HG03097 (cell line): ENCODE measurements at regions not wholly inside any gene's neighbourhood (a gene's known extent, or its start where the extent isn't known, plus 50 kb on each side); places are given as distances from the start of the nearest gene placed in this dataset.
A peak's percentile ranks its signal among the peaks of the same experiment; 100 is the strongest.

Experiments used
- ATAC-seq: cut with Tn5 transposase; IDR thresholded peaks from one replicate; pipeline ENCODE4 v1.9.1; 2021; ENCODE audit not compliant: unreplicated experiment, low FRiP score

DNA sequence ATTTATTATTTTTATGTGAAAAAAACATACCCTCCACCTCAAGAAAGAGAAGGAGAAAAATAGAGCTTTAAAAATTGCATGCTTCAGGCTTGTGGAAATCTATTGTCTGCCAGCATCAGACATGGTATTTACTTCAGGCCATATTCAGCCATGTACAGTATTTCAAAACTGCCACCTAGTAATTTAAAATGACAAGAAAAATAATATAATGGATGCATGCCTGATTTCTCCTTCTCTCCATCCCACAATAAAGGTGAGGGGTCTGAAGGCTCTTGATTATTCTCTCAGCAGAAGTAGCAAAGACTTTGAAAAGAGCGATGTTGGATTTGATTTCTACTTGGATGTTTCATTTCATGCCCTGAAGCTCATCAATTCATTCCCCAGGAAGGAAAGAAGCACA is 250.7 kb downstream of the TBC1D4 start:
- ATAC-seq: no peak

GRCh38 chr13:75226733-75227435 is 255.1 kb downstream of the TBC1D4 start:
- ATAC-seq: no peak

- no peak for ATAC-seq
Measured at GRCh38 chr13:75226092-75226491, 255.9 kb downstream of the TBC1D4 start.

DNA sequence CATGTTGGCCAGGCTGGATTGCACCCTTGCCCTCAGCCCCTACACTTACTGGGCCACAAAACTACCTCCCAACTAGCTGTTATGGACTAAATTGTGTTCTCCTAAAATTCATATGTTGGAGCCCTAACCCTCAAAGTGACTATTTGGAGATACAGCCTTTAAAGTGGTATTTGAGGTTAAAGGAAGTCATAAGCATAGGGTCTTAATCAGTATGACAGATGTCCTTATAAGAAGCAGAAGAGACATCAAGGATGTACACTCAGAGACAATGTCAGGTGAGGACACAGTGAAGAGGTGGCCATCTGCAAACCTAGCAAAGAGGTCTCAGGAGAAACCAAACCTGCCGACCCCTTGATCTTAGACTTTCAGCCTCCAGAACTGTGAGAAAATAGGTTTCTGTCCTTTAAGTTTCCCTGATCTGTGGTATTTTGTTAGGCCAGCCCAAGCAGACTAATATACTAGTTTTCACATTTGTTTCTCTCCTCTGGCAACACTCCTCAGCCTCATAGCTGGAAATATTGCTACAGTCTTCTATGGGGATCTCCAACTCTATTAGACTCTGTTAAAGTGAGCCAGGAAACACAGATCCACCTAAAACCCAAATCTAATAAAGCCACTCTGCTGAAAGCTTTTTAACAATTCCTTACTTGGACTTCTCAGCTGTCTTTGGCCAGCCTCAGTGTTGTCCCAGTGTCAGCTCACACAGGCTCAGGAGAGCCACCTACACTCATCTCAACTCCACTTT is 256.5 kb downstream of the TBC1D4 start:
- no peak for ATAC-seq

- ATAC-seq: no peak
Measured at GRCh38 chr13:75224053-75224742, 257.8 kb downstream of the TBC1D4 start.

GRCh38 chr13:75222031-75222430 is 259.9 kb downstream of the TBC1D4 start:
- ATAC-seq: no peak

GRCh38 chr13:75220861-75221260 is 261.1 kb downstream of the TBC1D4 start:
- ATAC-seq: no peak

DNA sequence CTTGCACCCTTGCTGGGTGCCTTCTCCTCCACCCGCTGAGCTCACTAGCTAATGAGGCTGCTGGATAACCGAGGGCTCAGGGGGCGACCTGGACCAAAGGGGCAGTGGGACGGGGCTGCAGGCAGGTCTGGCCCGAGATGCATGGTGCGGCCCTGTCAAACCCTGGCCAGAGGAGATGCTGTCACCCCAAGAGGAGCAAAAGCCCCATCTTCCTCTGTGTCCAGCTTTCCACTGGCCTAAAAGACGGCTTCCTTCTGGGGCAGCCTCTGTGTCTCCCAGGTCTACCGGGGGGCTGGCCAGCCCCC is 261.8 kb downstream of the TBC1D4 start:
- ATAC-seq: no peak

DNA sequence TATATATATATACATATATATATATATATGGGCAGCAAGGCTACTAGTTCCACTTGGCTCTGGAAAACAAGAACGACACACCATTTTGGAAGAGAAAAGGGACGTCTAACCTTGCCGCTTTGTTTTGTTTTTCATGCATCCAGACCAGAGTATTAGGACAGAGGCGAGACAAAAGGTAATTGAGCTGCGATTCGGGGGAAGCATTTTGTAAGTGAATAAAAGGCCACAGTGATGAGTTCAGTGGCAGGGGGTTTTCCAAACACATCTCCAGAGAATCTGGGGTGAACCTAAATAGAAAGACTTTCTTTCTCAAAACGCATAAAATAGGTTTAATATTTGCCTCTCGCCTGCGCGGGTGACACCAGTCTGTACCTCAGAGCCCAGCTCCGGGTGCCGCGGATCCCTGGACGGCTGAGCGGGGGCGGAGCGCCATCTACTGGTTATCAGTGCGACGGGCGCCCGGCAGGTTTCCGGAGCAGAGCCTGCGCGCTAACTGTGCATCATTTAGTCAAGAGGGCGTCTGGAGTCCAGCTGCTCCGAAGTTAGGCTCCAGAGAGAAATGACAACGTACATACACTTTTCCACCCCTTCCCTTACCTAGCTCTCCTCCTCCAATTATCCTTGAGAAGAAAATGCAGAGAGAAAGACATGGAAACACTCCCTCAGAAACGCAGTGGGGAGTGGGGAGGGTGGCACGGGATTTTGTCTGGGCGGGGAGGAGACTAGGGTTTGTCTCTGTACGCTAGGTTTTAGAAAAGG is 262.3 kb downstream of the TBC1D4 start:
- peak; percentile 95 for ATAC-seq

- ATAC-seq: no peak
Measured at GRCh38 chr13:75217949-75218348, 264.0 kb downstream of the TBC1D4 start.

DNA sequence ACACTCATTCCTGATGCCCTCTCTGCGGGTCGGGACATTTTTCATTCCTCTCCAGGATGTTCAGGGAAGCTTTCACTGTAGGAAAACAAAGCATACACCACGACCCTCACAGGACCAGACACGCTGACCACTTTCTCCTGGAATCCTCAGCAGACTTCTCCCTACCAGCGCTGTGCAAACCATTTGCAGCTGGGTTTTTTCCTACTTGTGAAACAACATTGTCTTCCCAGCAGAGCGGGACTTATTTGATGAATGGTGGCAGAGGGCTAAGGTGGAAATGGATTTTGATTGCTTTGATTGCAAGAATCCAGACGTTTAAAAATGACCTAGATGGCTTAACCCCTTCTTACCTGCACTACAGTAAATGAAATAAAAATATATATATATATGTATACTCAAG is 265.9 kb downstream of the TBC1D4 start:
- no peak for ATAC-seq

DNA sequence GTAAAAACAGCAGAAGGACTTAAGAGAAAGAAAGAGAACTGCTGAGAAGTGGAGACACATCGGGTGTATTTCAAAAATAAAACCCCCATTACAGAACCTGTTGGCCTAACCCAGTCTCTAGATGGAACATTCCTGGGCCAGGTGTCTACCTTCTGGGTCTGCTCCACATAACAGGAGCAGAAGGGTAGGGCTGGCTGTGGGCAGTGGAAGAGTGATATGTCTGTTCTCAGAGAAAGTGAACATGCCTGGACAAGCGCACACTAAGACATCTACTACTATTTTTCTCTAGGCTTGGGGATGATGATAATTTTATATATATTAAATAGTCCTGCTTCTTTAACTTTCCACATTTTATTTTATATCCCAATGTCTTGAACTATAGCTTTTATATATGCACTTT is 267.1 kb downstream of the TBC1D4 start:
- no peak for ATAC-seq

DNA sequence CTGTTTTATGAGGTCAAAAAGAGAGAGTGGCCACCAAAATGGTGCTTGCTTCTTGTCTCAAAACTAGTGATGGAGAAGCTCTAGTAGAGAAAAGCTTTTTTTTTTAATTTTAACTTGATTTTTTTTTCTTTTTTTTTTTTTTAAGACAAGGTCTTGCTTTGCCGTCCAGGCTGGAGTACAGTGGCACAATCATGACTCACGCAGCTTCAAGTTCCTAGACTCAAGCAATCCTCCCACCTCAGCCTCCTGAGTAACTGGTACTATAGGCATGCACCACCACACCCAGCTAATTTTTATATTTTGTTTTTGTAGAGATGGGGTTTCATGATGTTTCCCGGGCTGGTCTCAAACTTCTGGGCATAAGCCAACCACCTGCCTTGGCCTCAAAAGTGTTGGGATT is 279.0 kb downstream of the TBC1D4 start:
- no peak for ATAC-seq

DNA sequence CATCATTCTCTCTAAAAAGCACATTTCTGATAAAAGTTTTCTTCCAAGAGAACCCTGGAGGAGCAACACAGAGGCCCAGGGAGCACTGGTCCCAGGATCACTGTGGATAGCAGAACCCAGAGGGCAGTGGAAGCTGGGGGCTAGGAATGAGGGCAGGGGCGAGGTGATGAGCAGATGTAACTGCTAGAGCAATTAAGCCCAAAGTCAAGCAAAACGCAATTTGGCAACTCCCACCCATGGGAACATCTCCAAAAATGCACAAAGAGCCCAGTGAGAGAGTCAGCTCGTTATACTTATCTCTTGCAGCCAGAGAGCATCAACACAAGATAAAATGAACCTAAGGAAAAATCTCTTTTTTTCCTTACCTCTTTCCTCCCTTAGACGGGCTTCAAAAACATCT is 284.2 kb downstream of the TBC1D4 start:
- no peak for ATAC-seq

- ATAC-seq: no peak
Measured at GRCh38 chr13:75196147-75196837, 285.7 kb downstream of the TBC1D4 start.

DNA sequence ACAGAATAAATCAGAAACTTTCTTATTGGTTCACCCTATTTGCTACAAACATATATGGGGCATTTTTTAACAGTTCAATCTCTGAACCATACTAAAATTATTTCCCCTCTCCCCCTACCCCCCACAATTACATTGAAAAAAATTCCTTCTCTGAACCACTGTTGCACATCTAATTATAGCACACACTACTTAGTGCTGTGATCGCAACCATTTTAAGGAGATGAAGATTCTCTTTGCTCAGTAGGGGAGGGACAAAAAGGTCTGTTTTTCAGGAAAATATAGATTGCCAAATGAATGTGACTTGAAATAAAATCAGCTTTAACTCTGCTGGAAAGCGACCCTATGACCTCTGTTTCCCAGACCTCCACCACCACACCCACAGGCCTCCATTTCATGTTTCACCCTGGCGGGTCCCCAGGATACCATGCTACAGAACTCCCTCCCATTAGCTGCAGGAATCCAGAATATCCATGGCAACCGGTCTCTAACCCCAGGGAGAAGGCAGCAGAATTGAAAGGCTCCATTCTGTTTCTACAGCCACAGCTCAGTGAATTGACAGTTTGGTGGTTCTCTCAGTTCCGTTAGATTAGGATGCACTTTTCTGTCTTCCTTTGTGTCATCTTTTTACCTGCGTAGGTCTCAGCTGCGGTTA is 286.3 kb downstream of the TBC1D4 start:
- ATAC-seq: no peak

- no peak for ATAC-seq
Measured at GRCh38 chr13:75194717-75195462, 287.1 kb downstream of the TBC1D4 start.

GRCh38 chr13:75186379-75186778 is 295.6 kb downstream of the TBC1D4 start:
- ATAC-seq: no peak

DNA sequence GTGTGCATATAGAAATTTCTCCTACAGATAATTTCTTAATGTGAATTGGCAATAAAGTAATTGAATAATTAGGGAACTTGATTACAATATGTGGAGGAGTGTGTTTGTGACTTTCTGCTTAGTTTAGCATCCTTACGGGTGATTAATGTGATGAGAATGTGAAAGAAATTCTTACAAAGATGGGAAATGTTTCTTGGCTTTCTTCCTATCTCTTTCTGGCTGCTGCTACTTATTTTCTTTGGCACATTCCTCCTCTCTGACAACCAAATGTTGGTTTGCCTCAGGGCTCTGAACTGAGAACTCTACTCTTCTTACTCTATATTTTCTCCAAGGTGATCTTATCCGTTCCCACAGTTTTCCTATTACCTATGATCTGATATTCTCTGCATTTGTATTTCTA is 300.1 kb downstream of the TBC1D4 start:
- ATAC-seq: no peak
